ENCODE measurements at regions not wholly inside any gene's neighbourhood (a gene's known extent, or its start where the extent isn't known, plus 50 kb on each side); places are given as distances from the start of the nearest gene placed in this dataset.

DNA sequence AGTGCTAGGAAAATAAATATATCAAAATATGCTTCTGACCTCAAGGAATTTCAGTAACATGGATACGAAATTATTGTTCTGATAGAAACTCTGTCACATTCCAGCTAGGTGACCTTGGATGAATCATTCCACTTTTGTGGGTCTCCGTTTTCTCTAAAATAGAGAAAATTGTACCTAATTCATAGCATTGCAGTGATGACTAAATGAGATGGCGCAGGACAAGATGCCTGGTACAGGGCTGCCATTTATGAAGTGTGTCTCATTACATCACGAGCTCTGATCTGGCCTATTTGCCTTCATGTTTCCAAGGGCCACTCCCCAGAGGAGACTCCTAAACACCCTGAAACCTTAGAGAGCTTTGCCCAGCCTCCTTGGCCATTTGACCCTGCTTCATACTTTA lies 480.0 kb upstream of the USP24 start:
- DNase-seq, result no peak

DNA sequence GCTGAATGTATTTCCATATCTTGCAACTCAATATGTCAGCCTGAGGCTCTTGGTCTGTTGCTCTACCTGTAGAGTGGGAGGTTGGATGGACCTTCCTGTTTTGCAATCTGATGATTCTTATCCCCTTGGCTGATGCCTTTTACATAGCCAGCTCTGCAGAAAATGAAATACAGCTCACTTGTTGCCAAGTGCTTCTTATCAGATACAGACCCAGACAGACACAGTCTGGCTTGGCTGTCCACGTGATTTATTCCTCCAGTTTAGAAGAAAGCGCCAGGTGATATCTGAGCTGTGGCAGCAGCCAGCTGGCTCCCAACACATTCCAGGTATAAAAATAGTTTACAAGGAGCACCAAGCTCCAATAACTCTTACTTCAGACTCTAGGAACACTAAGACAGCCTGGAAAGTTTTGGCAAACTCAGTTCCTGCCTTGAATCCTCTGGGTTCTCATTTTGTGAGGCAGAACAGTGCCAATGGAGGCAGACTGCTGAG lies 479.2 kb upstream of the USP24 start:
- DNase-seq, result no peak

DNA sequence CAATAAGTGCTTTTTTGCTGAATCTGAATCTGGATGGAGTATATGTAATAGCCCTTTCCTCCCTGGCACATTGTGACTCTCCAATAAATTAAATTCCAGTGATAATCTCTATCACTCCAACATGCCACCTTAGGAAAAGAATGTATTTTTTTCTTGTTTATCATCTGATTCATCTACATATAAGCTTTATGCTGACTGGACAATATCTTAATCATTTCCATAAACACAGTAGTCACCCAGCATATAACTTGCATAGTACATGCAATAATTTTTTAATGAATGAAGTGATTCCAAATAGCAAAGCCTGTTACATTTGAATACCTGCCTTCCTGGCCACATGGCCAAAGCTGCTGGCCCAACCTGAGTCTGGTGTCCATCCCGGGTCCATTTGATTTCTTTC lies 477.6 kb upstream of the USP24 start:
- DNase-seq, result no peak

DNA sequence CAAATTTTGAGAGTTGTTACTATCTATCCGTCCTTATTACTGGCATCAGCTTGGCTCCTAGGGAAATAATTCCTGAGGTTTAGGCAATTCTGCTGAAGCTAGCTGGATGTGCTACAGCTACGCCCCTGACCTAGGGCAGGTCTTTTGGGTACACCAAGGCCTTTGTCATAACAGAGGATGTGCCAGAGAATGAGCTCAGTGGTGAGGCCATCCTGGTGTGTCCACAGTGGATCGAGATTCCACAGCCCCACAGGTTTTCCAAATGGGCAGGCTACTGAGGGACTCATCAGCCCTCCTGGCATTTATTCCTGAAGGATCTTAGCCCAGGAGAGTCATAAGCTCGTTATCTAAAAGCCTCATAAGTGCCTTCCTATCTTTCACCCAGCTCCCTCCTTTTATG lies 475.2 kb upstream of the USP24 start:
- DNase-seq, result no peak

DNA sequence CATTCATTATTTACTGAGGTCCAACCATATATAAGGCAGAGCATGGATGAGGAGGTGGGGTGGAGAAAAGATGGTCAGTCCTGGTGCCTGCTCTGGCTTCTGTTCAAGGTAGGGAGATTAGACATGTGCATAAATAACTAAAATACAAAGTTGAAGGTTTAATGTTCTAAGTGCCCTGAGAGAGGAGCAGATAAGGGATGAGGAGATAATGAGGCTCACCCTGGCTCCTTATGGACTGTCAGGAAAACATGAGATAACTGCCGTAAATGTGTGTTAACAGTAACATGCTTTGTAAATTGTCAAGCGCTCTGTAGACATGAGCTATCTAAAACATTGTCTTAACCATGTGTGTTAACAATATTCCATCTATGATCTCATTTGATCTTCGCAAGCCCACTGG lies 474.6 kb upstream of the USP24 start:
- no peak for DNase-seq

DNA sequence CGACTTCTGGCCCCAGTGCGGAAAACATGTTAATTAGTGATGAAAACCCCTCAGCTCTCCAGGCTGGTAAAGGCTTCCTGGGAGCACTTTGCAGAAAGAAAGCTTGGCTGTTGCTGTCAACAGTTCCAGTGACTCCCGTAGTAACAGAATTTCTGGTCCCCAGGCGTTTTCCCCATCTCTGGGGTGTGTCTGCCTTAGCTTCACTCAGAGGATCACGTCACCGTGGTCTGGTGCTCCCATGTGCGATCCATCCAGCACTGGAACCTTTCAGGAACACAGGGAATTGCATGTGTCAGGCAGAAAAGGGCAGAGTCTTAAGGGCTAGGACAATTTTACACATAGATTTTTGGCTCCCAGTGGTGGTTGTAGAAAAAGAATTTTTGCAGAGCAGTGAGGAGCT lies 470.4 kb upstream of the USP24 start:
- DNase-seq, result no peak

DNA sequence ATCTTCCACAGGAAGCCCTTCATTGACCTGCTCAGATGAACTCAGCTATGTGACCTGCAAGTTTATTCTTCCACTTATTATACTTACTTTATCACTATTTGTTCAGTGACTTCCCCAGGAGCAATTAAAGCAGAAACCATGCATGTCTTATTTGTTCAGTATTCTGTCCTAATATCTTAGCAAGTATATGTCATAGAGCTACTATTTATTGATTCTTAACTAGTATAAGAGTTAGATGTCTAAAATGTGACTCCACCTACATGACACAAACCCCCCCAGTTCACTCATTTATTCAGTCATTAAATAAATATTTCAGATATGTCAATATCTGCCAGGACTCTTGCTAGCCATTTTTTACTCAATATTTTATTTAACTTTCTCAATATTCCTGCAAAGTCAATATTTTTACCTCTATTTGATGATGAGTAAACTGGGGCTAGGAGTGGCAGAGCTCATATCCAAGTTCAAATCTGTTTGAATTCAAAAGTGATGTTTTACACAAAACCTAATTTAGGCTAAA lies 469.0 kb upstream of the USP24 start:
- no peak for DNase-seq

DNA sequence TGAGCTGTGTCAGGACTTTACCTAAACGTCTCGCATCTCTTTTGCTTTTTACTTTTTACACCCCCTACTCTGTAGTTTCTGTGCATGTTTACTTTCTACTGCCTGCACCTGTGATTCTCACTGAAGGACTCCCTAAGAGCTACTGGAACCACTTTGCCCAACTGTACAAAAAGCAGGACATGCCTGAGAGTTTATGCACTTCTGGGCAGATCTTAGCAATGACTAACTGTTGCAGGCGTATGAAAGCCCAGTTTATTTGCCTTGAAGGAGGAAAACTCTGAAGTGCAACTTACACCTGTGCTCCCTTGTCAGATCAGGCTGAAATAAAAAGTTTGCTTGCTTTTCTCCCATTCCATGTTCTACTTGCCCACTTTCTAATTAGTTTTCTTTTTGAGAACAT lies 467.0 kb upstream of the USP24 start:
- no peak for DNase-seq

DNA sequence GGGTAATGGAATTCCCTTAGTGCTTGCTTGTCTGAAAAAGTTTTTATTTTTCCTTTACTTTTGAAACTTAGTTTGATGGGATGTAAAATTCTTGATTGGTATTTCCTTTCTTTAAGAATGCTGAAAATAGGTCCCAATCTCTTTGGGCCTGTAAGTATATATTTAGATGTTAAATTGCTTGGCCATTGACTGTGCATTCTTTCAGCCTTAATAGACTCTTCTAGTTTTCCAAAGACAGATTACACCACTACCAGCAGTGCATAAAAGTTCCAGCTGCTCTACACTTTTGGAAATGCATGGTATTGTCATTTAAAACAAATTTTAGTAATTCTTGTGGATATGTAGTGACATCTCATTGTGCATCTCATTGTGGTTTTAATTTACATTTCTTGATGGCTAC lies 464.8 kb upstream of the USP24 start:
- DNase-seq, result no peak

DNA sequence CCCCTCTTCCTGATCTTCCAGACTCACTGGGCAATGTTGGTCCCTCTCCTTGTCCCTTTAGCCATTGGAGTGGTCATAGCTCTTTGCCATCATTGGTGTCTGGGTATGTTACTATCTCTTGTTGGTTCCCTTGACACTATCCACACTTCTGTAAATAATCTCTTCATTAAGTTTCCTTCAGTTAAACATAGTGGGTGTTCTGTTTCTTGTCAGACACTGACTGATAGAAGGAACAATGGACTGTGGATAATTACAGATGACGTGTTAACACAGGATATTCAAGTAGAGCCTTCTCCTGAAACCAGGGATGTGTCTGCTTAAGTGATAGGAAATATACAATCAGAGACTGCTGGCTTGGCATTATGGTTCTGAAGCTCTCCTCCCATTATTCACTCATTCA lies 458.3 kb upstream of the USP24 start:
- DNase-seq, result no peak

DNA sequence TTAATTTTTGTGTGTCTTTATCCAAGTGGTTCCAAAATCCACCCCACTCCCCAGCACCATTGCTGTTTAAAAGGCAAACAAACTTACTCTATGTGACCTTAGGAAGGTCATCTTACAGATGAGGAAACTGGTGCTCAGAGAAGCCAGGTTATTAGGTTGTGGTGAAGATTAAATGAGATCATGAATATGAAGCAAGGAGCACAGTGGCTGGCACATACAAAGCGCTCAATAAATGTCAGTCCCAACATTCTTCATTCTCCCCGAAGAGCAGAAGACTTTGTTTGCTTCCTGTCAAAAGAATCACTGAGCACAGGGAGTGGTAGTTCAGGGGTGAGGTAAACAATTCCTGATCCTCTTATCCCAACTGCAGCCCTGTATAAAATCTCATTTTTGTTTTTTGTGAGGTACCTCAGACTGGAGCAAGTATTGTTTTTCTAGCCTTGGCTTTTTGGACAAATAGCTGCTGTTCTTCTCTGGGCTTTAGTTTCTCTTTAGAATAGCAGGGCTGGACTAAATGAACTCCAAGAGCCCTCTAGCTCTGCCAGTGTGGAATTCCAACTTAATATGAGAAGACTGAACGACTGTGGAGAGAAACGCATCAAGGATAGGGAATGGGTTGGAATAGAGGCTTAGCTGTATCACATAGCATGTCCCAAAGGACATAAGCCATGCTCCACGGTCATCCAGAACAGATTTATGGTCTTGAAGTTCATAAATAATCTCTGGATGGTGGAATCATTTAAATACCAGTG lies 455.3 kb upstream of the USP24 start:
- DNase-seq, result no peak

DNA sequence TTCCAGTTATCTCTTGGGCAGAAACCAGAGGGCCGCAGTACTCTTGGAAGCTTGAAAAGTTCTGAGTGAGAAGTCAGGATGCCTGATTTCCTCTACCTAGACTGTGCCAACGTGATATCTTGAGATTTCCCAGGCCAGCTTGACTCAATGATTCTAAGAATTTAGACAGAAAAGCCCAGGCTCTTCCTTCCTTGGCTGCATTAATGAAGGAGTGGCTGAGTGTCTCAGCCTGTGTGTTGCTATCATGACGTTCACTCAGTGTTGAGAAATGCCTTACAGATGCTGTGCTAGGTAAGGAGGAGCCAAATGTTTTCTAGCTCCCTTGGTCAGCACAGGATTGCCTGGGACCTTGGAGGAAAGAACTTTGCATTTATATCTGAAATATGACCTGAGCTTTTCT lies 454.1 kb upstream of the USP24 start:
- DNase-seq, result no peak

DNA sequence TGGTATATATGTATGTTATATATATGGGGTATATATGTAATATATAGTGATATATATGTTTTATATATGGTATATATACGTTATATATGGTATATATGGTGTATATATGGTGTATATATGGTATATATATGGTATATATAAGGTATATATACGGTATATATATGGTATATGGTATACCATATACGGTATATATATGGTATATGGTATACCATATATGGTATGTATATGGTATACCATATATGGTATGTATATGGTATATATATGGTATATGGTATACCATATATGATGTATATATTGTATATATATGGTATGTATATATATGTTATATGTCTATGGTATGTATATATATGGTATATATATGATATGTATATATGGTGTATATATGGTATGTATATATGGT lies 447.7 kb upstream of the USP24 start:
- no peak for DNase-seq

DNA sequence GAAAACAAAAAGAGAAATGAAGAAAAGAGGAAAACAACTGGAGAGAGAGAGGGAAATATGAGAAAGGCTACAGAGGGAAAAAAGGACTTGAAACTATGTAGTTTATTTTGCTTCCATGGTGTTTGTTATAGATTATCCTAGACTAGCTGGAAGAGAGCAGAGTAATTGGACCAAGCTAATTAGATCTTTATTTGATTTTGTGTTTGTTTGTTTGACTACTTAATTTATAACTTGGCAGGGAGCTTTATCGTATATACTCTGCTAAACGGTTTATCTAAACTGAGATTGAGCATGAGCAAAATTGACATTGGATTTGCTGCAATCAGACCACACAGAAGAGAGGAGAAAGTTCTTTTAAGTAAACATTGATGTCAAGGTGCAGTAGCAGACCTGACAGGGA lies 443.8 kb upstream of the USP24 start:
- DNase-seq, result no peak

DNA sequence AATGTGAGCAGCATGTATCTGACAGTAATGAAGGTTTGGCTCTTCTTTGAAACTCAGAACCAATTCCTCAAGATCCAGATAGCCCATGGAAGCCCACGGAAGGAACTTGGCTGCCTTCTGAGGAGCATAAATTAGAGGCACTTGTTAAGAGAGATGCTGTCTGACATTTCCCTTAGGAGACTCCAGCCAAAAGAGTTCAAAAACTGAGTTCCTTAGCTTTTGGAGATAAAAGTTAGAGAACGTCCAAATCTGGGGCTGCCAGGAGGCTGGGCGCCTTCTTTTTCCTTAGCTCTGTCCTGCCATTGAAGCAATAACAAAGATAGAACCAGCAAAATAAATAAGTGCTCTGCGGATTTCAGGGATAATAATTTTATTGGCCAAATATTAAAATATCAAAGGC lies 439.6 kb upstream of the USP24 start:
- DNase-seq, result no peak

DNA sequence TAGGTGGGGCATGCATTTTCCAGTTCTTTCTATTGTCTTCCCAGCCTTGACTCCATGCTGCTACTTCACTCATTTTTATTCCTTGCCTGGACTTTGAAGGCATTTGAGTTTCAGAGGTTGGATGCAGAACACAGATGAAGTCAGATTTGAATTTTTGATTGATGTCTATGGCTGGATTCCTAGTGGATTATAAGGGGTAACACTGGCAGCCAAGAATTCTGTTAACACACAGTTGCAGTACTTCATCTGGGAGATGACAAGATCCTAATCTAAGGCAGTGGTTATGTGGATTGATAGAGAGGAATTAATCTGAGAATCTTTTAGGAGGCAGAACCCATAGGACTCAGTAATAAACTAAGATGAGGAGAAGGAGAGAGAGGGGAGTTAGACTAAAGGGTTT lies 439.0 kb upstream of the USP24 start:
- no peak for DNase-seq

DNA sequence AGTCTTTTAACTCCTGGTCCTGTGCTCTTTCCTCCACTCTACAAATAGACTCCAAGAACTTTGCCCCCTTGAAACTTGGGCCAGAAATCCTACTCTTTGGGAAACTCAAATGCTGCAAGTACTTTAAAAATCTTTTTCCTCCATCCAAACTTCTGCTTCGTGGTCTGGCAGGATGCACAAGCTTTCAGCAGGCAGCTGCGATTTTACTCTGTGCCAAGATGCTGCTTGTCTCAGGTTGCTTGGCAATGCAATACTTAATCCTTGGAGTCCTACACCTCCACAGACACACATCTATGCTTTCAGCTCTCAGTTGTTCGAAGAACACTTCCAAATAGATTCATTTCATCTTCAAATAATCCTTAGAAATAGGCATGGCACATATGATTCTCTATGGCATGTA lies 435.3 kb upstream of the USP24 start:
- DNase-seq, result no peak

DNA sequence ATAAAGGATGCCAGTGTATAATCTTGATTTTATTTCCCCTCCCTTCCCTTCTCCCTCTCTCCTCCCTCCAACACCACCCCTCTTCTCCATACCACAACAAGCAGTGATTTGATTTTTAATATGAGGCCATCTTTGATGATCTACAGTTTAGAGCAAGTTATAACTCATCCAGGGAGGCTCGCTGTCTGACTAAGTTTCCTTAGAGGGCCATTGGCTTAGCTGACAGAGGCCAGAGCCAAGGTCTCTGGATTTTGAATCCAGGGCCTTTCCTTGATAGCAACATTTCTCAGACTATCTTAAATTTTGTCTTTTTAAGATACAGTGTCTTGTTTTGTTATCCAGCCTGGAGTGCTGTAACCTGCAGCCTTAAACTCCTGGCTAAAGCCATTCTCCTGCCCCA lies 431.0 kb upstream of the USP24 start:
- no peak for DNase-seq

DNA sequence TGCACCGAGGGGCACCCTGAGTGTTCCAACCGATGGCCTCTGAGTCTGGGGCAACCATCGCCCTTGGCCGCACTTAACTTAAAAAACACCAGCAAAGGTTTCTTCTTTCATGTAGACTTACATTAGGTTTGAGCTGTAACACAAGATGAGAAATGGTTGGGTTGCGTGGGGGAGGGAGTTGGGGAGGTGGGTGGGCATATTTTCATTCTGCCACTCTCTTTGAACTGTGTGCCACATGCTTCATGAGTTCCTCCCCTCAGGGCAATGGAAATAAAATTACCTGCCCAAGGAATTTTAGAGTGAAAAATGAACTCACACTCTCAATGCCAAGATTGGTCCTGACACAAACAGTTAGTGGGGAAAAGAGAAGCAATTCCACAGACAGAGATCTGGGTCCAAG lies 430.1 kb upstream of the USP24 start:
- DNase-seq, result no peak

DNA sequence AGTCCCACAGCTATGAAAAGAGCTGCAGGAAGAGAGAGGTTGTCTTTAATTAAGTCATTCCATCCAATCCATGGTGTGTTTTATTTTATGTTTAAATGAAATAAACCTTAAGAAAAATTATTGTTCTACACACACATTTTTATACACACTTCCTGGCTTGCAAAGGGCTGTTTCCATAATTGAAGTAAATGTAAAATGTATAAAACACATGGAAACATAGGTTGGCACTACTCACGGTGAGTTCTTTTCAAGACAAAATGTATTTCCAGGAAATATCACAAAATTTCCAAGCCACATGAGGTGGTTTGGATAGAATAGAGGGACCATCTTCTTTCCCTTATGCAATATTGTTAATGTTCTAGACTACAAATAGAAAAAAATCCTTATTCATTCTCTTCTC lies 426.8 kb upstream of the USP24 start:
- DNase-seq, result no peak

DNA sequence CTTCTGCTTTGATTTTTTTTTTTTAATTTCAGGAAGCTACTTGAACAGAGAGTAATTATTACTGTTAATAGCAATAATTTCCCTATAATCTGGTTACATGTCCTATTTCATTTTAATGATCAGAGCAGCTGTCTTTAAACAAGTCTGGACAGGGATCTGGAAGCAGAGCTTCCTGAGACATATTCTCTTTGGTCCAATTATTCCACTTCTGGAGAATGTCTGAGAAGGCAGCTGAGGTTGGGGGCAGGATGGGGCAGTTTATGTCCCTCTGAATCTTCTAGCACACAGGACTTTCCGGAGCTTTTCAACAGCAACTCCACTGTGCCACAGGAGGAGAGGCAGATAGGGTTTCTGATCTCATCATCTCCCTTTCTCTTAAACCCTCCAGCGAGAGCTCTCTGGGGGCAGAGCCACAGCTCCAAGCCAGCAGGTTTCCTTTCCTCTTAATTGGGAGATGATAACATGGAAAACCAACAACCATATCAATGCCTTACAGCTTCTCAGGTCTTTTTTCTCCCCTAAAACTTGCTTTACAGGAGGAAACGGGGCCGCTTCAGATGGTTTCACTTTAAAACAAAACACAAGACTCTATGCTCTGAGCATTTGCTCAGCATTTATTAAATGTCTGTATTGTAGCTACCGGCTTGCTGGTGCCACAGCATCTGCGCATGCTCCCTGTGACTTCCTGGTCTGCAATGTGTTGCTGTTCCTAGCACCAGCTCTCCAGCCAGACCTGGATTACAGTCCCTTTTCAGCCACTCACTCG lies 425.7 kb upstream of the USP24 start:
- DNase-seq, result peak in 1 of 2 experiments; percentile 1

DNA sequence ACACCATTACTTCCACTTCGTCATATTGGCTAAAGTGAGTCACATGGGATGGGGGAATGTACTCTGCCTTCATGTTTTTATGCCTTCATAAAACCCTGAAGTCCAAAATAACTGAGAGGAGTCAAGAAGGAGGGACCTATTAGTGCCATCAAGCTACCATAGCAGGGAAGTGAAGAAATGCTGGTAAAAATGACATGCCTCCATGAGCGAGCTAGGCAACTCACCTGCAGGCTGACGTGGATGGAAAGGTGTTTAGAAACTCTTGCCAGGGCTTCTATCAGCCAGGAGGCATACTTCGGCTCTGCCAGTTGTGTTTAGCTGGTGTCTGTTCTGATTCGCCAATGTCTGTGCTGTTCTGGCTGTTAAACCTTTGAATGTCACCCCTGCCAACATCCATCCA lies 424.4 kb upstream of the USP24 start:
- DNase-seq, result no peak

DNA sequence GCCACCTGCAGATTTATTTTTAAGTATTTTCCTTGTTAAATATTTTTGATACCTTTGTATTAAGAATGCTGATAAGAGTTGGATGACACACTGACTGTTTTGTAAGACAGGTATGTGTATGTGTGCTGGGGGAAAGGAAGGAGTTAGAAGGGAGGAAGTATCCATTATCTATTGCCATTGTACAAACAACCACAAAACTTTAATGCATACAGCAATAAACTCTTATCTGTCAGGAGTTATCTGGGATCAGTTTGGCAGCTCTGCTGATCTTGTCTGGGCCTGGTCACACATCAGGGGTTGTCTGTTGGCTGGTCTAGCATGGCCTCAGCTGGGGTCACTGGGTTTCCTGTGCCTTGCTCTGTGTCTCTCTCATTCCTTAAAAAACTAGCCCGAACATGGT lies 423.9 kb upstream of the USP24 start:
- DNase-seq, result no peak

DNA sequence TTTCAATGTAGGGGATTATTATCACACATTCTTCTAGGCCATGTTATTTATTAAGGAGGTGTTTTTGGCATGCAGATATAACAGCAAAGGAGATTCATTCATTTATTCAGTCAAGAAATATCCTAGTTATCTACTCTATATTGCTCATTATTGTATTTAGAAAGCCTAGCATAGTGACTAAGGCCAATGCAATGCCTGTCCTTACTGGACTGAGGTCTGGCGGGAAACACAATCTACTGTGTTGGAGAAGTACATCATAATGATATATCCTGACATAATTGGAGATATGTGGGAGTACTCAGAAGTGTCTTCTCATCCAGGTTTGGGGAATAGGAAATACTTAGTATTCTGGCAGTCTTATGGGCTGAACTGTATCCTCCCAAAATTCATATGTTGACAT lies 421.5 kb upstream of the USP24 start:
- DNase-seq, result no peak

Measured in activated CD4-positive, alpha-beta T cell treated with anti-CD3 and anti-CD28 coated beads, Interleukin-2, amount 50 U/mL, for 4 hours (primary cell).